ENCODE measurements at regions not wholly inside any gene's neighbourhood (a gene's known extent, or its start where the extent isn't known, plus 50 kb on each side); places are given as distances from the start of the nearest gene placed in this dataset.

DNA sequence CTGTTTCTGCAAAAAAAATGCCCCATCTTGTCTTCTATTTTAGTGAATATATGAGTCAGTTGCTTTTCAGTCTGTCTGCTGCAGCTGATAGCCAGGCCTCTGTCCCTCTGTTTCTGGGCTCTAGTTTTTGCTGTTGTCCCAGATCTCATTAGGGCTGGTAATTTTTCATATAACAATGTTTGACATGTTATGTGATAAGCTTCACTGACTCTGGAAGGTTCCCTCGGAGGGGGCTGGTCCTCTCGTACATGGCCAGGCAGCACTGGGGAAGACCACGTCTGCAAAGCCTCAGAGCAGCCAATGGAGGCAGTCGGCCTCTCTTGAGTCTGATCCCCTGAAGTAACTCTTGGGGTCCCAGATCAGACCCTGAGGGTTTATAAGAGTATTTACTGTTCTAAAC lies 223.8 kb downstream of the THBS2 start:
- Histone ChIP-seq H2AFZ (ENCODE audit: low read depth, low read length) (no peak overlapping the region), H4K20me1 (ENCODE audit: insufficient read depth, low read length) (no peaks in the 10 kb centered on the region), H3K9ac (ENCODE audit: low read depth, low read length) (no peak overlapping the region), H3K4me3 (ENCODE audit: low read depth in 1 of 2, low read length in 2 of 2) (no peak overlapping the region), H3K79me2 (ENCODE audit: insufficient read depth, low read length) (no peaks in the 10 kb centered on the region), H3K36me3 (ENCODE audit: insufficient read depth, low read length) (no peaks in the 10 kb centered on the region), H3K27ac (ENCODE audit: low read length) (no peak overlapping the region), H3K4me2 (ENCODE audit: insufficient read depth, low read length) (no peak overlapping the region), H3K27me3 (ENCODE audit: insufficient read depth, low read length, poor library complexity) (no peaks in the 10 kb centered on the region), H3K9me3 (ENCODE audit: insufficient read depth, low read length, severe bottlenecking) (peaks cover 6% of the 10 kb centered on the region), H3K4me1 (ENCODE audit: insufficient read depth, low read length) (no peaks in the 10 kb centered on the region)
- DNase-seq (no peak), ATAC-seq (ENCODE audit: insufficient read depth, low read depth) (no peak)
- TF ChIP-seq, protein P1, sequence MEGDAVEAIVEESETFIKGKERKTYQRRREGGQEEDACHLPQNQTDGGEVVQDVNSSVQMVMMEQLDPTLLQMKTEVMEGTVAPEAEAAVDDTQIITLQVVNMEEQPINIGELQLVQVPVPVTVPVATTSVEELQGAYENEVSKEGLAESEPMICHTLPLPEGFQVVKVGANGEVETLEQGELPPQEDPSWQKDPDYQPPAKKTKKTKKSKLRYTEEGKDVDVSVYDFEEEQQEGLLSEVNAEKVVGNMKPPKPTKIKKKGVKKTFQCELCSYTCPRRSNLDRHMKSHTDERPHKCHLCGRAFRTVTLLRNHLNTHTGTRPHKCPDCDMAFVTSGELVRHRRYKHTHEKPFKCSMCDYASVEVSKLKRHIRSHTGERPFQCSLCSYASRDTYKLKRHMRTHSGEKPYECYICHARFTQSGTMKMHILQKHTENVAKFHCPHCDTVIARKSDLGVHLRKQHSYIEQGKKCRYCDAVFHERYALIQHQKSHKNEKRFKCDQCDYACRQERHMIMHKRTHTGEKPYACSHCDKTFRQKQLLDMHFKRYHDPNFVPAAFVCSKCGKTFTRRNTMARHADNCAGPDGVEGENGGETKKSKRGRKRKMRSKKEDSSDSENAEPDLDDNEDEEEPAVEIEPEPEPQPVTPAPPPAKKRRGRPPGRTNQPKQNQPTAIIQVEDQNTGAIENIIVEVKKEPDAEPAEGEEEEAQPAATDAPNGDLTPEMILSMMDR (IDR thresholded peaks at IDR 0.05; ENCODE audit: borderline replicate concordance, extremely low read depth, low read length, poor library complexity, severe bottlenecking) = no peak
- TF ChIP-seq EZH2 (IDR thresholded peaks at IDR 0.05; ENCODE audit: borderline replicate concordance, low read depth, low read length, severe bottlenecking) = no peak

DNA sequence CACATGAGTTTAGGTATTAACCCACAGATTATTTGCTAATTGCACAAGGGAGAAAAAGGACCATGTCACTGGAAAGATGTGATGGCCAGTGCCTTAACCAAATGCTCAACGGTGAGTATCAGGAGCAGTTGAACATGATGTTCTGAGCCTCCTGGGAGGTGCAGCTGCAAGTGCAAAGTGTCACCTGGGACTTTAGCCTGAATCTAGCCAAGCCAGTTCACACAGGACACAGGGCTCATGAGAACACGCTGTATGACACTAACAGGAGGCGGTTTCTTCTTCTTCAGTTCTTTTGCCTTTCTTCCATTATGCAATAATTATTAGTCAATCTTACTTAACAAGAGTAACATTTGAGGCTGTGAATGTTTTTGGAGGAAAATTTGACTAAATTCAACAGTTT lies 225.3 kb downstream of the THBS2 start:
- H3K27me3 ChIP-seq (ENCODE audit: insufficient read depth, low read length, poor library complexity) = no peaks in the 10 kb centered on the region
- H3K4me2 ChIP-seq (ENCODE audit: insufficient read depth, low read length) = no peak overlapping the region
- no peak overlapping the region for H3K9ac ChIP-seq (ENCODE audit: low read depth, low read length)
- H4K20me1 ChIP-seq (ENCODE audit: insufficient read depth, low read length) = no peaks in the 10 kb centered on the region
- no peaks in the 10 kb centered on the region for H3K4me1 ChIP-seq (ENCODE audit: insufficient read depth, low read length)
- no peaks in the 10 kb centered on the region for H3K36me3 ChIP-seq (ENCODE audit: insufficient read depth, low read length)
- peaks cover 6% of the 10 kb centered on the region for H3K9me3 ChIP-seq (ENCODE audit: insufficient read depth, low read length, severe bottlenecking)
- no peak for TF ChIP-seq EZH2 (IDR thresholded peaks at IDR 0.05; ENCODE audit: borderline replicate concordance, low read depth, low read length, severe bottlenecking)
- TF ChIP-seq, protein P1 (IDR thresholded peaks at IDR 0.05; ENCODE audit: borderline replicate concordance, extremely low read depth, low read length, poor library complexity, severe bottlenecking) = no peak
- H3K79me2 ChIP-seq (ENCODE audit: insufficient read depth, low read length) = no peaks in the 10 kb centered on the region
- no peak overlapping the region for H3K4me3 ChIP-seq (ENCODE audit: low read depth in 1 of 2, low read length in 2 of 2)
- no peak for ATAC-seq (ENCODE audit: insufficient read depth, low read depth)
- no peak overlapping the region for H3K27ac ChIP-seq (ENCODE audit: low read length)
- no peak overlapping the region for H2AFZ ChIP-seq (ENCODE audit: low read depth, low read length)
- DNase-seq = no peak

DNA sequence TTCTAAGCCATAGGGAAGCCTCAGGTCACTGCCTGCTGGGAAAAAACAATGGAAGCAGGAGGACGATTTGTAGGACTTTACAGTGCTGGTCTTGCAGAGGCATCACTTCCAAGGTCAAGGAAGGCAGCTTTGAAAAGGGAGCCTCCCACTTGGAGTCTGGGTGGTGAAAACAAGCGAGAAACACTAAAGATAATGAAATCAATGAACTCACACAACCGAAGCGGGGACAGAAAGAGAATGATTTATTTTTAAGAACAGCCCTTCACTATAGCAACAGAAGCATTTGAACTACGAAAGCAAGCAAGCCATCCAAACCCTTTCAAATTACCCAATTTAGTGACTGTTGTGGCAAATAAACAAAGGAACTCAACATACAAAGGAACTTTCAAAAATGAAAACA lies 227.5 kb downstream of the THBS2 start:
- Histone ChIP-seq H2AFZ (ENCODE audit: low read depth, low read length) (no peak overlapping the region), H3K79me2 (ENCODE audit: insufficient read depth, low read length) (no peaks in the 10 kb centered on the region), H3K4me2 (ENCODE audit: insufficient read depth, low read length) (no peak overlapping the region), H3K4me1 (ENCODE audit: insufficient read depth, low read length) (no peaks in the 10 kb centered on the region), H3K27me3 (ENCODE audit: insufficient read depth, low read length, poor library complexity) (no peaks in the 10 kb centered on the region), H3K9ac (ENCODE audit: low read depth, low read length) (no peak overlapping the region), H3K9me3 (ENCODE audit: insufficient read depth, low read length, severe bottlenecking) (peaks cover 10% of the 10 kb centered on the region), H4K20me1 (ENCODE audit: insufficient read depth, low read length) (no peaks in the 10 kb centered on the region), H3K4me3 (ENCODE audit: low read depth in 1 of 2, low read length in 2 of 2) (no peak overlapping the region), H3K27ac (ENCODE audit: low read length) (no peak overlapping the region), H3K36me3 (ENCODE audit: insufficient read depth, low read length) (no peaks in the 10 kb centered on the region)
- no peak for ATAC-seq (ENCODE audit: insufficient read depth, low read depth)
- DNase-seq = no peak
- TF ChIP-seq, protein P1 (IDR thresholded peaks at IDR 0.05; ENCODE audit: borderline replicate concordance, extremely low read depth, low read length, poor library complexity, severe bottlenecking) = no peak
- no peak for TF ChIP-seq EZH2 (IDR thresholded peaks at IDR 0.05; ENCODE audit: borderline replicate concordance, low read depth, low read length, severe bottlenecking)
